DMS 273 (cell line): ENCODE measurements at regions not wholly inside any gene's neighbourhood (a gene's known extent, or its start where the extent isn't known, plus 50 kb on each side); places are given as distances from the start of the nearest gene placed in this dataset.

Source experiments
- DNase-seq: peaks from one replicate; lab custom pipeline; 2025; ENCODE audit not compliant: unreplicated experiment; lab: John Stamatoyannopoulos, UW

- no peak for DNase-seq
These were observed 504.0 kb upstream of the LRRC4C start for GRCh38 chr11:41963406-41963805.

DNA sequence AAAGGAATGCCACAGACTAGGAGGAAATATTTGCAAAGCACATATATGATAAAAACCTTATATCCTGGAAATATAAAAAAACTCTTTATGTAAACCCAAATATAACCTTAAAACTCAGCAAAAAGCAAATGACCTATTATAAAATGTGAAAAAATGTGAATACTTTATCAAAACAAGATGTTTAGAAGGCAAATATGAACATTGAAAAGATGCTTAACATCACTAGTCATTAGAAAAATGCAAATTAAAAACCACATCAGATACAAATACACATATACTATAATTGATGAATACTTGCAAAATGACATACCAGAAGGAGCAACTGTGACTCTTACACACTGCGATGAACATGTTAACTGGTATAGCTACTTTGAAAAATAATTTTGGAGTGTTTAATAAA is 511.2 kb upstream of the LRRC4C start:
- DNase-seq: no peak

DNA sequence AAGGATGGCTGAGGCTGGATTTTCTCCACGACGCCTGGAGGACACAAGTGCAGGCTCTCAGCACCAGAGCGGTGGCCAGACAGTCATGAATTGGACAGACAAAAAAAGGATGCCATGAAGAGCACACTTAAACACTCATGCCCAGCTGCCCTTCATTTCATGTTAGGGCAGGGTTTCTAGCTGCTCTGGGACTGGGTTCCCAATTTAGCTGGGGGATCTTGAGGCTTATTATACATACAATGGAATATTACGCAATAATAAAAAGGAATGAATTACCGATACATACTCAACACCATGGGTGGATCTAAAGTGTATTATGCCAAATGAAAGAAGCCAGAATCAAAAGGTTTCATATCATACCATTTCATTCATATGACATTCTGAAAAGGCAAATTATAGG is 512.1 kb upstream of the LRRC4C start:
- no peak for DNase-seq

DNA sequence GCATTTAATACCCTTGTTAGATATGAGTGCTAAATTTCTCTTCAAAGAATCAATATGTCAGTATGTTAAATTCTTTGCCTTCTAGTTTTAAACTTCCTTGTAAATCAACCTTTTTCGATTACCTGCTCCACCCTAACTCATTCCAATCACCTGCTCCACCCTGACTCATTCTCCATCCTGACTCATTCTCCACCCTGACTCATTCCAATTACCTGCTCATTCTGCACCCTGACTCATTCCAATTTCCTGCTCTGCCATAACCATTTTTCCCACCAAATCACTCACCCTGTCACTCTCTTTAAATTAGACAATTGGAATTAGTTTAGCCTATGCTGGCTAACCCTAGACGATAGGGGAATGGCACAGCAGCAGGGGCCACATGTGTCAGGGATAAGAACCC is 519.5 kb upstream of the LRRC4C start:
- no peak for DNase-seq

- no peak for DNase-seq
These were observed 521.3 kb upstream of the LRRC4C start for GRCh38 chr11:41980741-41981140.

DNA sequence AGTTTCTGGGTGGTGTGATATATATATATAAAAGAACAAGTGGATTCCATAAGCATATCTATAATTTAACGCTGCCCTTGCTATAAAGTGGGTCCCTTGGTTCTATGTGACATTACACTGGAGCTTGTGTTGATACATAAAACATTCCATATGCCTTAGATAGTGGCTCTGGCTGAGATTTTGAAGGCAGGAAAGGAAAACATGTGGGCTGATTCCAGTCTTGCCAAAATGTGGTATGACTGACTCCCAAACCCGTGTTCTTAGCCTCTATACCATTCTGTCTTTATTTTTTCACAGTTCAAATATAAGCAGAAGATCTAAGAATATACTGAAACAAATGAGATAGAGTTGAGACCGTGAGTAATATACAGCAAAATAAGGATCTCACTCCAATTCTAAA is 522.8 kb upstream of the LRRC4C start:
- DNase-seq: no peak

DNA sequence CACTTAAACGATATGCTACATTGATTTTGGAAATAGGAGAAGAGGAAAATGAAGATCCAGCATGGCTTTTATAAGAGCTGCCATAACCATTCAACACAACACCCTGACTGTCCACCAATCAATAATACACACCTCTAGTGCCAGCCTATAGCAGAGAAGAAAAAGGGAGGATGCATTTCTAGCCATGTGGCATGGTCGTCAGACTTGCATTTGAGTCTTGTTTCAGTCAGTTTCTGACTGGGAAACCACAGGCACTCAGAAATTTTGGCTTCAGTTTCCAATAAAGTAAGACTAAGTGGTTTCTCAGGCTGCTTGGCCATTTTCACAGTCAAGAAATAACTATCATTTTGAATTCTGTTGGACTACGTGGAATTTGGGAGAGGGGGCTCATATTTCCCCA is 523.5 kb upstream of the LRRC4C start:
- DNase-seq: no peak

- DNase-seq: no peak
These were observed 524.0 kb upstream of the LRRC4C start for GRCh38 chr11:41983475-41983874.

DNA sequence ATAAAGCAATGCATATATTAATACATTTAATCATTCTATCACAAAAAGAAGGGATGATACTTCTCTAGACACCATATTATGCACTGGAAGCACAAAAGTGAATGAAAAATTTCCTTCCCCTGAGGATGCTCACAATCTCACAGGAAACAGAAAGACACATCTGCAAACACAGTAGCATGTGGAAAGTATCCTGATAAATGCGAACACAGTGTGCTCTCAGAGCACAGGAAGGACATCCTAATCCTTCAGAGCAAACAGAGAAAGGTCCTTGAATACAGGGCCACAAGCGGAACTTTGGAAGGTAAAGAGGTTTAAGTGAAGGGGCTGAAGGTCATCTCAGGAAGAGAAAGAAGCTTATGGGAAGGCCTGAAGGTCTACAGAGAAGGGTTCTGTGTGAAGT is 524.6 kb upstream of the LRRC4C start:
- no peak for DNase-seq

GRCh38 chr11:41985799-41986198 is 526.3 kb upstream of the LRRC4C start:
- no peak for DNase-seq

- no peak for DNase-seq
These were observed 529.6 kb upstream of the LRRC4C start for GRCh38 chr11:41988951-41989572.

GRCh38 chr11:41989823-41990380 is 530.5 kb upstream of the LRRC4C start:
- no peak for DNase-seq

- no peak for DNase-seq
These were observed 537.1 kb upstream of the LRRC4C start for GRCh38 chr11:41996533-41996932.

- DNase-seq: no peak
These were observed 538.5 kb upstream of the LRRC4C start for GRCh38 chr11:41997844-41998401.

DNA sequence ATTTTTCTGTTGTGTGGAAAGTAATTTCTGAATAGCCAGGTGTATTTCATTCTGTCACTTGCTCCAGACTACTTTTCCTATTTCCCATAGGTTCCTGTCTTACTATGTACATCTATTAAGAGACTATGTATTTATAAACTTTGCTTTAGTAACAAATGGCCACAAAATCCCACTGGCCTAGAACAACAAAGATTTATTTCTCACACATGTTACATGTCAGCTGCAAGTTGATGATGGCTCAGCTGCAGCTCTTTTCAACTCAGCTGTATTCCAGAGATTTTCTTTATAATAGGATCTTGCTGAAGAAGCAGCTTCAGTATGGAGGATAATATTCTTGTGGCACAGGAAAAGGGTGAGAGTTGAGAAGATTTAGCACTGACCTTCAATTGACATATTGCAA is 539.6 kb upstream of the LRRC4C start:
- DNase-seq: no peak

DNA sequence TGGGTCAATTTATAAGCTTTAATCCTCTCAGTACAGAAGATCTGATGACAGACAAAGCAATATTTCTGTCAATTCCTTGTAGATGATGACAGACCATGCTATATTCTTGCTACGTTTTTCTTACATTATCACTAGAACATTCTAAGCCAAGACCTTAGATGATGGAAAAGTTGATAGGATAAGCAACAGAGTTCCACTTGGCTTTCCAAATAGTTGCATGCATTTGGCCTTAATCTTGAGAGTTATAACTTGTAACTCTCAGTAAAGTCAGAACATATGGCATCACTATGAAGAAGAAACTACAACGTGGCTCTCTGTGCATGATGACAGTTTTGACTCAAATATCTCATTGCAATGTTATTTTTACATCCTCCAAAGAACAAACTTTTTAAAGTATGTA is 544.3 kb upstream of the LRRC4C start:
- no peak for DNase-seq

GRCh38 chr11:42006766-42007165 is 547.3 kb upstream of the LRRC4C start:
- no peak for DNase-seq

- DNase-seq: no peak
These were observed 552.8 kb upstream of the LRRC4C start for GRCh38 chr11:42012271-42012670.

- no peak for DNase-seq
These were observed 554.3 kb upstream of the LRRC4C start for GRCh38 chr11:42013656-42014201.

DNA sequence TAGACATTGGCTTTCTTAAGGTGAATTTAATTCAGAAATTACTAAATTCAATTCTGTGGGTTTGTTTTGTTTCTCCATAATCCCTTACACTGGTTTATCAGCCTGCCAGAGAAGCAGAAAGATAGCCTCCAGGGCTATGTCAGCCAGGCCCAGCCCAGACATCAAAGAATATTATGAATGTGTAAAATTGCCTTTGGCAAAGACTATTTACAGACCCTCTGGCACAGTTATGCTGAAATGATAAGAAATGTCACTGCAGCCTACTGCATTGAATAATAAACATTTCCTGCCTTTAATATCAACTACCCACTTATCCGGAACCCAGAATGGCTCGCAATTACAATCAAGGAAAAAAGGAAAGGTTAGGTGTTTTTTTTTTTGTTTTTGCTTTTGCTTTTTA is 562.5 kb upstream of the LRRC4C start:
- DNase-seq: no peak

- DNase-seq: no peak
These were observed 563.8 kb upstream of the LRRC4C start for GRCh38 chr11:42023267-42023666.

- no peak for DNase-seq
These were observed 565.8 kb upstream of the LRRC4C start for GRCh38 chr11:42025121-42025803.
